ENCODE measurements at regions not wholly inside any gene's neighbourhood (a gene's known extent, or its start where the extent isn't known, plus 50 kb on each side); places are given as distances from the start of the nearest gene placed in this dataset.

- no peak overlapping the region for H3K27ac ChIP-seq (ENCODE audit: low read depth, low read length, poor library complexity, severe bottlenecking)
- H3K27me3 ChIP-seq (replicated peaks; ENCODE audit: insufficient read depth, low read depth, low read length, poor library complexity): no peaks in the 10 kb centered on the region
- CTCF ChIA-PET: no interaction called here
- no peak overlapping the region for H3K4me3 ChIP-seq (ENCODE audit: low read depth, low read length, poor library complexity, severe bottlenecking)
- no TSS peak for BruUV-seq (replicated peaks)
- H3K36me3 ChIP-seq (ENCODE audit: insufficient read depth, low read length, poor library complexity, severe bottlenecking): no peaks in the 10 kb centered on the region
- TF ChIP-seq CTCF (conservative IDR thresholded peaks at IDR 0.05; ENCODE audit: low read depth, low read length) (no peak), EZH2 (IDR thresholded peaks at IDR 0.05; ENCODE audit: borderline replicate concordance, low read depth, low read length, poor library complexity, severe bottlenecking) (no peak)
- intact Hi-C loops (cut with micrococcal nuclease; ENCODE audit: unreplicated experiment): no loop called here
- POLR2A ChIA-PET (ENCODE audit: low non-redundant PET): no interaction called here
- H3K4me1 ChIP-seq (ENCODE audit: insufficient read depth, low read length, poor library complexity, severe bottlenecking): peaks cover 10% of the 10 kb centered on the region
- DNase-seq (ENCODE audit: low spot score): no peak
- no peaks in the 10 kb centered on the region for H3K9me3 ChIP-seq (ENCODE audit: low read depth, low read length, poor library complexity, severe bottlenecking)
These were observed 441.7 kb downstream of the TYW1 start for GRCh38 chr7:67438198-67438882.

GRCh38 chr7:67438913-67439505 lies 442.4 kb downstream of the TYW1 start:
- no peak for DNase-seq (ENCODE audit: low spot score)
- Histone ChIP-seq H3K4me3 (ENCODE audit: low read depth, low read length, poor library complexity, severe bottlenecking) (no peak overlapping the region), H3K4me1 (ENCODE audit: insufficient read depth, low read length, poor library complexity, severe bottlenecking) (peaks cover 10% of the 10 kb centered on the region), H3K9me3 (ENCODE audit: low read depth, low read length, poor library complexity, severe bottlenecking) (no peaks in the 10 kb centered on the region), H3K27me3 (replicated peaks; ENCODE audit: insufficient read depth, low read depth, low read length, poor library complexity) (no peaks in the 10 kb centered on the region), H3K36me3 (ENCODE audit: insufficient read depth, low read length, poor library complexity, severe bottlenecking) (no peaks in the 10 kb centered on the region), H3K27ac (ENCODE audit: low read depth, low read length, poor library complexity, severe bottlenecking) (no peak overlapping the region)
- intact Hi-C loops (cut with micrococcal nuclease; ENCODE audit: unreplicated experiment): no loop called here
- CTCF ChIA-PET: no interaction called here
- POLR2A ChIA-PET (ENCODE audit: low non-redundant PET): no interaction called here
- BruUV-seq (replicated peaks): no TSS peak
- TF ChIP-seq CTCF (conservative IDR thresholded peaks at IDR 0.05; ENCODE audit: low read depth, low read length) (no peak), EZH2 (IDR thresholded peaks at IDR 0.05; ENCODE audit: borderline replicate concordance, low read depth, low read length, poor library complexity, severe bottlenecking) (no peak)

GRCh38 chr7:67440321-67440720 lies 443.7 kb downstream of the TYW1 start:
- peaks cover 10% of the 10 kb centered on the region for H3K4me1 ChIP-seq (ENCODE audit: insufficient read depth, low read length, poor library complexity, severe bottlenecking)
- H3K4me3 ChIP-seq (ENCODE audit: low read depth, low read length, poor library complexity, severe bottlenecking): no peak overlapping the region
- no peaks in the 10 kb centered on the region for H3K9me3 ChIP-seq (ENCODE audit: low read depth, low read length, poor library complexity, severe bottlenecking)
- H3K36me3 ChIP-seq (ENCODE audit: insufficient read depth, low read length, poor library complexity, severe bottlenecking): no peaks in the 10 kb centered on the region
- no peak for TF ChIP-seq CTCF (conservative IDR thresholded peaks at IDR 0.05; ENCODE audit: low read depth, low read length)
- TF ChIP-seq EZH2 (IDR thresholded peaks at IDR 0.05; ENCODE audit: borderline replicate concordance, low read depth, low read length, poor library complexity, severe bottlenecking): no peak
- no peak overlapping the region for H3K27ac ChIP-seq (ENCODE audit: low read depth, low read length, poor library complexity, severe bottlenecking)
- H3K27me3 ChIP-seq (replicated peaks; ENCODE audit: insufficient read depth, low read depth, low read length, poor library complexity): no peaks in the 10 kb centered on the region
- CTCF ChIA-PET: no interaction called here
- no peak for DNase-seq (ENCODE audit: low spot score)
- BruUV-seq (replicated peaks): no TSS peak
- POLR2A ChIA-PET (ENCODE audit: low non-redundant PET): no interaction called here
- intact Hi-C loops (cut with micrococcal nuclease; ENCODE audit: unreplicated experiment): no loop called here

Data from A673 (cell line).